Tibial artery (tissue), 4 donors: ENCODE measurements at regions not wholly inside any gene's neighbourhood (a gene's known extent, or its start where the extent isn't known, plus 50 kb on each side); places are given as distances from the start of the nearest gene placed in this dataset.

ENCODE experiments used
- DNase-seq, 2 donors: peaks; one replicate each; pipeline ENCODE4 v3.0.0-alpha.2; 2019
- H3K27ac ChIP-seq, 2 donors: fragments of 200-600 bp; sonication (generic) in 1 of 2; 1 replicate in 1 of 2; 2 replicates in 1 of 2; pipeline ENCODE4 v1.5.1; 2018 to 2019; ENCODE audit warnings: mild to moderate bottlenecking in 1 of 2
- H3K27me3 ChIP-seq, 2 donors: fragments of 200-600 bp; sonication (generic) in 1 of 2; one replicate each; pipeline versions ENCODE4 v1.5.1 to v1.6.0; 2016 to 2019
- H3K36me3 ChIP-seq, 3 donors: fragments of 200-600 bp; sonication (generic) in 2 of 3; one replicate each; pipeline ENCODE4 v1.5.1; 2016 to 2019; ENCODE audit warnings: mild to moderate bottlenecking in 2 of 3
- H3K4me1 ChIP-seq, 4 donors: fragments of 200-600 bp; sonication (generic) in 2 of 4; 1 replicate in 3 of 4; 2 replicates in 1 of 4; pipeline ENCODE4 v1.5.1; 2016 to 2019
- H3K4me3 ChIP-seq, 2 donors: fragments of 200-600 bp; sonication (generic) in 1 of 2; 1 replicate in 1 of 2; 2 replicates in 1 of 2; pipeline ENCODE4 v1.5.1; 2018 to 2019; ENCODE audit warnings: mild to moderate bottlenecking in 2 of 2
- H3K9me3 ChIP-seq, 3 donors: fragments of 200-600 bp; sonication (generic) in 1 of 3; one replicate each; pipeline ENCODE4 v1.5.1; 2016 to 2019
- intact Hi-C: fragments of 100-400 bp; cut with DNase I; formaldehyde crosslinking; loops from one replicate; pipeline ENCODE4 v1.15.0; 2023; ENCODE audit warnings: low total_unique reads
- TF ChIP-seq, protein P1 (sequence below), 2 experiments: fragments of 200-600 bp in 1 of 2; fragments of 450-650 bp in 1 of 2; IDR thresholded peaks; one replicate each; pipeline ENCODE4 v1.5.1; 2017 to 2019; ENCODE audit warnings: antibody characterized with exemption in 2 of 2, mild to moderate bottlenecking in 1 of 2, moderate library complexity in 1 of 2

DNA sequence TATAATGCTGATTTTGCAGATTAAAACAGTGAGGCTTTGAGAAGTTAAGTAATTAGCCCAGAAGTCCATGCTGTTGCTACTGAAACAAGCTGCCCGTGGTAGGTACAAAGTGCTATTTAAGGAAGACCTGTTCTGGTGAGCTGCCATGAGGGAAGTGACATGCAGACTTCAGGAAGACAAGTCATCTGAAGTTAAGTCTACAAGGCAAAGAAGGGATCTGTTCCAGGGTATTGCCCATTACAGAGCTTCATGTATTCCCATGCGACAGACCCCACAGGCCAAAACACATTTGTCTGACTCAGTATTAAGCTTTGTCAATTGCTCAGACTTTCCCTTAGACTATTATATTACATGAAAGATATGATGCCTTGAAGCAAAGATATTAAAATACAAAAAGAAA is 520.8 kb downstream of the FBXO15 start:
- H3K27ac ChIP-seq = no peak overlapping the region
- DNase-seq = no peak
- intact Hi-C loops = no loop called here
- no peaks in the 10 kb centered on the region for H3K9me3 ChIP-seq
- TF ChIP-seq, protein P1, sequence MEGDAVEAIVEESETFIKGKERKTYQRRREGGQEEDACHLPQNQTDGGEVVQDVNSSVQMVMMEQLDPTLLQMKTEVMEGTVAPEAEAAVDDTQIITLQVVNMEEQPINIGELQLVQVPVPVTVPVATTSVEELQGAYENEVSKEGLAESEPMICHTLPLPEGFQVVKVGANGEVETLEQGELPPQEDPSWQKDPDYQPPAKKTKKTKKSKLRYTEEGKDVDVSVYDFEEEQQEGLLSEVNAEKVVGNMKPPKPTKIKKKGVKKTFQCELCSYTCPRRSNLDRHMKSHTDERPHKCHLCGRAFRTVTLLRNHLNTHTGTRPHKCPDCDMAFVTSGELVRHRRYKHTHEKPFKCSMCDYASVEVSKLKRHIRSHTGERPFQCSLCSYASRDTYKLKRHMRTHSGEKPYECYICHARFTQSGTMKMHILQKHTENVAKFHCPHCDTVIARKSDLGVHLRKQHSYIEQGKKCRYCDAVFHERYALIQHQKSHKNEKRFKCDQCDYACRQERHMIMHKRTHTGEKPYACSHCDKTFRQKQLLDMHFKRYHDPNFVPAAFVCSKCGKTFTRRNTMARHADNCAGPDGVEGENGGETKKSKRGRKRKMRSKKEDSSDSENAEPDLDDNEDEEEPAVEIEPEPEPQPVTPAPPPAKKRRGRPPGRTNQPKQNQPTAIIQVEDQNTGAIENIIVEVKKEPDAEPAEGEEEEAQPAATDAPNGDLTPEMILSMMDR (IDR thresholded peaks at IDR 0.05) = no peak
- no peaks in the 10 kb centered on the region for H3K4me1 ChIP-seq
- no peak overlapping the region for H3K4me3 ChIP-seq
- no peaks in the 10 kb centered on the region for H3K36me3 ChIP-seq
- no peaks in the 10 kb centered on the region for H3K27me3 ChIP-seq

DNA sequence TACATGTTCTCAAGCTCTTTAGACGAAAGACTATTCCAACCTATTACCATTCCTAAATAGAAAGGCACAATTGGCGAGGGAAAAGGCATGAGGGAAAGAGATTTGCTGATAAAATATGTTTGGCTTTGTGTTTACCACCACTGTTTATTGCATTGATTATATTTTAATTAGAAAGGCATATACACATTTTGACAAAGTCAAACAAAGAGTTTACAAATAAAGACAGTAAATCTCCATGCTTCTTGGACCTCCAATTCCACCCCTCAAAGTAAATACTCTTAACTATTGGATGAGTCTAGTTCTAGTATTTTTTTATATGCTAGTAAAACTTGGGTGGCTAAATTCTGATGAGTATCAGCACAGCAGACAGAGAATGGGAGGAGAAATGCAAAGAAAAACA is 521.4 kb downstream of the FBXO15 start:
- H3K4me1 ChIP-seq = no peaks in the 10 kb centered on the region
- no peaks in the 10 kb centered on the region for H3K27me3 ChIP-seq
- DNase-seq = no peak
- H3K4me3 ChIP-seq = no peak overlapping the region
- TF ChIP-seq, protein P1 (IDR thresholded peaks at IDR 0.05) = no peak
- intact Hi-C loops = no loop called here
- H3K27ac ChIP-seq = no peak overlapping the region
- H3K36me3 ChIP-seq = no peaks in the 10 kb centered on the region
- no peaks in the 10 kb centered on the region for H3K9me3 ChIP-seq

DNA sequence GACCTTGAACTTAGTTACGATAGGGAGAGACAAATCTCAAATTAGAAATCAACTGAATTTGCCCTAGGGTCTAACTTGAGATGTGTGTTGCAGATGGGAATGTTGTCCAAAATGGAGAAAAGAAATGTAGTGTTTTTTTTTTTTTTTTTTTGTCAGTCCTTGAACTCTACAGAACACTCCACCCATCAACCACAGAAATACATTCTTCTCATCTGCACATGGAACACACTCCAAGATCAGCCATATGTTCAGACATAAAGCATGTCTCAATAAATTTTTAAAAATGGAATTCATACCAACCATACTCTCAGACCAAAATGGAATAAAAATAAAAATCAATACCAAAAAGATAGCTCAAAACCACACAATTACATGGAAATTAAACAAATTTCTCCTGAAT is 526.5 kb downstream of the FBXO15 start:
- H3K4me1 ChIP-seq = no peaks in the 10 kb centered on the region
- no peak overlapping the region for H3K27ac ChIP-seq
- H3K4me3 ChIP-seq = no peak overlapping the region
- intact Hi-C loops = no loop called here
- H3K9me3 ChIP-seq = no peaks in the 10 kb centered on the region
- H3K36me3 ChIP-seq = no peaks in the 10 kb centered on the region
- no peak for DNase-seq
- no peaks in the 10 kb centered on the region for H3K27me3 ChIP-seq
- TF ChIP-seq, protein P1 (IDR thresholded peaks at IDR 0.05) = no peak

DNA sequence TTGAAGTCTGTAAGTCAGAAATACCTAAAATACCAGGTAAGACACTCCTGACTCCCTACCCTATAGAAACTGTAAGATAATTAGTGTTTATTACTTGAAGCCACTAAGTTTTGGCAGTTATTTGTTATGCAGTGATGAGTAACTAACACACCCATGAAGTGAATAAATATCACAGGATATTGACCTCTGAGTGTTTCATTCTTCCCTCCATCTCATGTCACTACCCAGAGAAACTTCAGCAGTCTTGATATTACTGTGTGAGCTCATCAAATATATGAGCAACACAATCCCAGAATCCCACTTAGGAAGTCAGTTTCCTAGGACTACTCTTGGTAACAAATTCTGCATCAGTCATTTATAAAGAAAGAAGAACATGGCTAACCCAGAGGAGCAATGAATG is 529.7 kb downstream of the FBXO15 start:
- no peak for DNase-seq
- Histone ChIP-seq H3K9me3 (no peaks in the 10 kb centered on the region), H3K27me3 (no peaks in the 10 kb centered on the region), H3K4me3 (no peak overlapping the region), H3K36me3 (no peaks in the 10 kb centered on the region), H3K4me1 (no peaks in the 10 kb centered on the region), H3K27ac (no peak overlapping the region)
- TF ChIP-seq, protein P1 (IDR thresholded peaks at IDR 0.05) = no peak
- intact Hi-C loops = no loop called here

DNA sequence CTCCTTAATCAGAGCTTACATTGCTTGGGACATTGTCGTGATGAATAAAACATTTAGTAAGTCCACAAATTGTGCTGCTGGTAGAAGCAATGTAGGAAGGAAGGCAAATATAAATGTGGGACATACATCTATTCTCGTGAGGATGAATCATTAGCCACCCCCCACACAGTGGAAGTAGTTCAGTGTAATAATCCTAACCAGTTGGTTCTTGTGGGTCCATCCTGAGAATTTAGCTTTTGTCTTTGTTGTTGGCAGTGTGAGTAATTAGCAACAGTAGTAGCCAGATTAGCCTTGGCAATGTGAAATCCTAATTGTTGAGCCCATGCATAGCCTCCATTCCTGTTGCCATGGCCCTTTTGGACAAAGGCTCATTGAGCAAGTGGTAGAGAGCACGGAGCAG is 532.1 kb downstream of the FBXO15 start:
- intact Hi-C loops = no loop called here
- no peak overlapping the region for H3K27ac ChIP-seq
- no peak for DNase-seq
- TF ChIP-seq, protein P1 (IDR thresholded peaks at IDR 0.05) = no peak
- H3K4me3 ChIP-seq = no peak overlapping the region
- H3K9me3 ChIP-seq = no peaks in the 10 kb centered on the region
- H3K27me3 ChIP-seq = no peaks in the 10 kb centered on the region
- no peaks in the 10 kb centered on the region for H3K4me1 ChIP-seq
- no peaks in the 10 kb centered on the region for H3K36me3 ChIP-seq

DNA sequence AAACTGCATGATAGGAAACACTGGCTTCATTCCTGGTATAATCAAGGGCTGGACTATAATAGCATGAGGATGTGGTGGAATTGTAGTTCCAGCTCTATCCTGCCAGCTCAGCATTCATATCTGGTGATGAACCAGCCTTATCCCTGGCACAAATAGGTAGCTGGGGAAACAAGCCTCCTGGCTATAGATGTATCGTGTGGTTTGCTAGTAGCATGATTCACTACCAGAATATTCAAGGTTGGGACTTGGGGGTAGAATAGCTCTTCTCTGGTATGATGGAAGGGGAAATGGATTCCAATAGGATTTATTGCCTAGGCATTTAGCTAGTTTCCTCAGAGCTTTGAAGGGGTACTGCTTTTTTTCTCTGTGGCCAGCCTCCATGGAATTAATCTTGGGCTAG is 532.8 kb downstream of the FBXO15 start:
- H3K27me3 ChIP-seq = no peaks in the 10 kb centered on the region
- intact Hi-C loops = no loop called here
- no peak for DNase-seq
- no peaks in the 10 kb centered on the region for H3K4me1 ChIP-seq
- H3K4me3 ChIP-seq = no peak overlapping the region
- H3K9me3 ChIP-seq = no peaks in the 10 kb centered on the region
- no peak overlapping the region for H3K27ac ChIP-seq
- H3K36me3 ChIP-seq = no peaks in the 10 kb centered on the region
- TF ChIP-seq, protein P1 (IDR thresholded peaks at IDR 0.05) = no peak
